ENCODE measurements at regions not wholly inside any gene's neighbourhood (a gene's known extent, or its start where the extent isn't known, plus 50 kb on each side); places are given as distances from the start of the nearest gene placed in this dataset.

GRCh38 chr2:52934920-52935640, 832.5 kb upstream of the CHAC2 start:
- Mint-ChIP-seq H3K27ac (no peak overlapping the region), H3K36me3 (ENCODE audit: low read depth) (peaks cover 6% of the 10 kb centered on the region), H3K27me3 (ENCODE audit: insufficient read depth, low read depth, poor library complexity) (no peaks in the 10 kb centered on the region), H3K4me1 (no peaks in the 10 kb centered on the region), H3K9me3 (peaks cover 7% of the 10 kb centered on the region), H3K4me3 (no peak overlapping the region)
- no peaks in the 10 kb centered on the region for H3F3A ChIP-seq (replicated peaks; ENCODE audit: low read depth)
- H2AFZ ChIP-seq = no peak overlapping the region
- no peak overlapping the region for H3K27ac ChIP-seq (ENCODE audit: low read depth)
- no peaks in the 10 kb centered on the region; the same call in 1 of the 2 replicates for H4K20me1 ChIP-seq (replicated peaks; ENCODE audit: insufficient read depth)
- no peaks in the 10 kb centered on the region for H3K36me3 ChIP-seq (ENCODE audit: insufficient read depth)
- DNase-seq (ENCODE audit: low spot score) (no peak), ATAC-seq (no peak)
- no peaks in the 10 kb centered on the region for H3K27me3 ChIP-seq (ENCODE audit: insufficient read depth)
- TF ChIP-seq CREB1 (CRISPR knock-in tag; IDR thresholded peaks at IDR 0.05; ENCODE audit: low read depth) (no peak), STAT1 (IDR thresholded peaks at IDR 0.05; ENCODE audit: unreplicated experiment) (no peak), EZH2phosphoT487 (IDR thresholded peaks at IDR 0.05; ENCODE audit: unreplicated experiment) (no peak), ZNF114 (CRISPR knock-in tag; IDR thresholded peaks at IDR 0.05) (no peak), ETS1 (IDR thresholded peaks at IDR 0.05) (no peak), ZNF331 (CRISPR knock-in tag; IDR thresholded peaks at IDR 0.05; ENCODE audit: low read depth) (no peak)
- TF ChIP-seq, protein P1, sequence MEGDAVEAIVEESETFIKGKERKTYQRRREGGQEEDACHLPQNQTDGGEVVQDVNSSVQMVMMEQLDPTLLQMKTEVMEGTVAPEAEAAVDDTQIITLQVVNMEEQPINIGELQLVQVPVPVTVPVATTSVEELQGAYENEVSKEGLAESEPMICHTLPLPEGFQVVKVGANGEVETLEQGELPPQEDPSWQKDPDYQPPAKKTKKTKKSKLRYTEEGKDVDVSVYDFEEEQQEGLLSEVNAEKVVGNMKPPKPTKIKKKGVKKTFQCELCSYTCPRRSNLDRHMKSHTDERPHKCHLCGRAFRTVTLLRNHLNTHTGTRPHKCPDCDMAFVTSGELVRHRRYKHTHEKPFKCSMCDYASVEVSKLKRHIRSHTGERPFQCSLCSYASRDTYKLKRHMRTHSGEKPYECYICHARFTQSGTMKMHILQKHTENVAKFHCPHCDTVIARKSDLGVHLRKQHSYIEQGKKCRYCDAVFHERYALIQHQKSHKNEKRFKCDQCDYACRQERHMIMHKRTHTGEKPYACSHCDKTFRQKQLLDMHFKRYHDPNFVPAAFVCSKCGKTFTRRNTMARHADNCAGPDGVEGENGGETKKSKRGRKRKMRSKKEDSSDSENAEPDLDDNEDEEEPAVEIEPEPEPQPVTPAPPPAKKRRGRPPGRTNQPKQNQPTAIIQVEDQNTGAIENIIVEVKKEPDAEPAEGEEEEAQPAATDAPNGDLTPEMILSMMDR (conservative IDR thresholded peaks at IDR 0.05; ENCODE audit: low read depth in 2 of 2) = no peak
- TF ChIP-seq, protein P2, sequence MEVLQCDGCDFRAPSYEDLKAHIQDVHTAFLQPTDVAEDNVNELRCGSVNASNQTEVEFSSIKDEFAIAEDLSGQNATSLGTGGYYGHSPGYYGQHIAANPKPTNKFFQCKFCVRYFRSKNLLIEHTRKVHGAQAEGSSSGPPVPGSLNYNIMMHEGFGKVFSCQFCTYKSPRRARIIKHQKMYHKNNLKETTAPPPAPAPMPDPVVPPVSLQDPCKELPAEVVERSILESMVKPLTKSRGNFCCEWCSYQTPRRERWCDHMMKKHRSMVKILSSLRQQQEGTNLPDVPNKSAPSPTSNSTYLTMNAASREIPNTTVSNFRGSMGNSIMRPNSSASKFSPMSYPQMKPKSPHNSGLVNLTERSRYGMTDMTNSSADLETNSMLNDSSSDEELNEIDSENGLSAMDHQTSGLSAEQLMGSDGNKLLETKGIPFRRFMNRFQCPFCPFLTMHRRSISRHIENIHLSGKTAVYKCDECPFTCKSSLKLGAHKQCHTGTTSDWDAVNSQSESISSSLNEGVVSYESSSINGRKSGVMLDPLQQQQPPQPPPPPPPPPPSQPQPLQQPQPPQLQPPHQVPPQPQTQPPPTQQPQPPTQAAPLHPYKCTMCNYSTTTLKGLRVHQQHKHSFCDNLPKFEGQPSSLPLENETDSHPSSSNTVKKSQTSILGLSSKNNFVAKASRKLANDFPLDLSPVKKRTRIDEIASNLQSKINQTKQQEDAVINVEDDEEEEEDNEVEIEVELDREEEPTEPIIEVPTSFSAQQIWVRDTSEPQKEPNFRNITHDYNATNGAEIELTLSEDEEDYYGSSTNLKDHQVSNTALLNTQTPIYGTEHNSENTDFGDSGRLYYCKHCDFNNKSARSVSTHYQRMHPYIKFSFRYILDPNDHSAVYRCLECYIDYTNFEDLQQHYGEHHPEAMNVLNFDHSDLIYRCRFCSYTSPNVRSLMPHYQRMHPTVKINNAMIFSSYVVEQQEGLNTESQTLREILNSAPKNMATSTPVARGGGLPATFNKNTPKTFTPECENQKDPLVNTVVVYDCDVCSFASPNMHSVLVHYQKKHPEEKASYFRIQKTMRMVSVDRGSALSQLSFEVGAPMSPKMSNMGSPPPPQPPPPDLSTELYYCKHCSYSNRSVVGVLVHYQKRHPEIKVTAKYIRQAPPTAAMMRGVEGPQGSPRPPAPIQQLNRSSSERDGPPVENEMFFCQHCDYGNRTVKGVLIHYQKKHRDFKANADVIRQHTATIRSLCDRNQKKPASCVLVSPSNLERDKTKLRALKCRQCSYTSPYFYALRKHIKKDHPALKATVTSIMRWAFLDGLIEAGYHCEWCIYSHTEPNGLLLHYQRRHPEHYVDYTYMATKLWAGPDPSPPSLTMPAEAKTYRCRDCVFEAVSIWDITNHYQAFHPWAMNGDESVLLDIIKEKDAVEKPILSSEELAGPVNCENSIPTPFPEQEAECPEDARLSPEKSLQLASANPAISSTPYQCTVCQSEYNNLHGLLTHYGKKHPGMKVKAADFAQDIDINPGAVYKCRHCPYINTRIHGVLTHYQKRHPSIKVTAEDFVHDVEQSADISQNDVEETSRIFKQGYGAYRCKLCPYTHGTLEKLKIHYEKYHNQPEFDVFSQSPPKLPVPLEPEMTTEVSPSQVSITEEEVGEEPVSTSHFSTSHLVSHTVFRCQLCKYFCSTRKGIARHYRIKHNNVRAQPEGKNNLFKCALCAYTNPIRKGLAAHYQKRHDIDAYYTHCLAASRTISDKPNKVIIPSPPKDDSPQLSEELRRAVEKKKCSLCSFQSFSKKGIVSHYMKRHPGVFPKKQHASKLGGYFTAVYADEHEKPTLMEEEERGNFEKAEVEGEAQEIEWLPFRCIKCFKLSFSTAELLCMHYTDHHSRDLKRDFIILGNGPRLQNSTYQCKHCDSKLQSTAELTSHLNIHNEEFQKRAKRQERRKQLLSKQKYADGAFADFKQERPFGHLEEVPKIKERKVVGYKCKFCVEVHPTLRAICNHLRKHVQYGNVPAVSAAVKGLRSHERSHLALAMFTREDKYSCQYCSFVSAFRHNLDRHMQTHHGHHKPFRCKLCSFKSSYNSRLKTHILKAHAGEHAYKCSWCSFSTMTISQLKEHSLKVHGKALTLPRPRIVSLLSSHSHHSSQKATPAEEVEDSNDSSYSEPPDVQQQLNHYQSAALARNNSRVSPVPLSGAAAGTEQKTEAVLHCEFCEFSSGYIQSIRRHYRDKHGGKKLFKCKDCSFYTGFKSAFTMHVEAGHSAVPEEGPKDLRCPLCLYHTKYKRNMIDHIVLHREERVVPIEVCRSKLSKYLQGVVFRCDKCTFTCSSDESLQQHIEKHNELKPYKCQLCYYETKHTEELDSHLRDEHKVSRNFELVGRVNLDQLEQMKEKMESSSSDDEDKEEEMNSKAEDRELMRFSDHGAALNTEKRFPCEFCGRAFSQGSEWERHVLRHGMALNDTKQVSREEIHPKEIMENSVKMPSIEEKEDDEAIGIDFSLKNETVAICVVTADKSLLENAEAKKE (CRISPR knock-in tag; IDR thresholded peaks at IDR 0.05) = no peak
- no peak overlapping the region for H3K4me3 ChIP-seq
- H3K9me2 ChIP-seq (ENCODE audit: insufficient read depth) = peaks cover 8% of the 10 kb centered on the region
- no peak overlapping the region for H3K4me2 ChIP-seq
- H3K79me2 ChIP-seq (replicated peaks; ENCODE audit: insufficient read depth) = no peaks in the 10 kb centered on the region
- 0 out of 2 replicates have a peak, but pooled peaks cover 5% of the 10 kb centered on the region for H3K4me1 ChIP-seq (ENCODE audit: insufficient read depth)

Data from GM23338 (cell line).